CD4-positive, alpha-beta T cell (primary cell): ENCODE measurements at regions not wholly inside any gene's neighbourhood (a gene's known extent, or its start where the extent isn't known, plus 50 kb on each side); places are given as distances from the start of the nearest gene placed in this dataset.

Experiments
- ATAC-seq: fragments of 200-7000 bp; cut with Tn5 transposase; one replicate; pipeline ENCODE4 v1.10.0; 2022; ENCODE audit warnings: mild to moderate bottlenecking; ENCODE audit not compliant: poor library complexity
- CTCF ChIA-PET: fragments of 350-600 bp; sonication (Branson Sonifier 250); formaldehyde crosslinking; loops from one replicate; lab custom pipeline; 2021; ENCODE audit warnings: antibody characterized with exemption, inconsistent platforms; lab: Charles Lee
- POLR2A ChIA-PET: fragments of 350-600 bp; sonication (Branson Sonifier 250); formaldehyde crosslinking; loops from one replicate; lab custom pipeline; 2021; ENCODE audit warnings: antibody characterized with exemption, inconsistent platforms; lab: Charles Lee
- DNase-seq, 14 experiments: peaks; one replicate each; pipeline ENCODE4 v3.0.0-alpha.2; 2013 to 2020; ENCODE audit warnings: mixed read lengths in 2 of 14
- H3K27ac ChIP-seq, 2 donors: one replicate each; pipeline versions ENCODE4 v1.5.1 to v1.7.0; 2013; ENCODE audit warnings: low read length in 2 of 2, low read depth in 1 of 2, mild to moderate bottlenecking in 1 of 2
- H3K27me3 ChIP-seq, 2 experiments: 1 replicate in 1 of 2; 2 replicates in 1 of 2; pipeline versions ENCODE4 v1.6.1 to v1.7.0; 2013; ENCODE audit warnings: low read length in 2 of 2, control low read depth in 1 of 2, mild to moderate bottlenecking in 1 of 2, moderate library complexity in 1 of 2; ENCODE audit not compliant: insufficient read depth in 2 of 2, control insufficient read depth in 1 of 2
- H3K36me3 ChIP-seq: one replicate; pipeline ENCODE4 v1.6.1; 2013; ENCODE audit warnings: low read length, control low read depth; ENCODE audit not compliant: insufficient read depth
- H3K4me1 ChIP-seq: one replicate; pipeline ENCODE4 v1.6.1; 2013; ENCODE audit warnings: low read length, control low read depth; ENCODE audit not compliant: insufficient read depth
- H3K4me3 ChIP-seq: one replicate; pipeline ENCODE4 v1.5.1; 2013; ENCODE audit warnings: mild to moderate bottlenecking, low read length, moderate library complexity
- H3K9me3 ChIP-seq, 2 experiments: 1 replicate in 1 of 2; 2 replicates in 1 of 2; pipeline versions ENCODE4 v1.6.1 to v1.7.0; 2013; ENCODE audit warnings: low read length in 2 of 2, mild to moderate bottlenecking in 2 of 2, control low read depth in 1 of 2, moderate library complexity in 1 of 2; ENCODE audit not compliant: control insufficient read depth in 1 of 2, insufficient read depth in 1 of 2
- H3K27ac Mint-ChIP-seq: one replicate; pipeline ENCODE4 v1.8.0; 2020; ENCODE audit warnings: mixed read lengths
- H3K27me3 Mint-ChIP-seq: one replicate; pipeline ENCODE4 v1.8.0; 2021; ENCODE audit warnings: mixed read lengths
- H3K36me3 Mint-ChIP-seq: one replicate; pipeline ENCODE4 v1.8.0; 2021; ENCODE audit warnings: low read depth, mixed read lengths
- H3K4me1 Mint-ChIP-seq: one replicate; pipeline ENCODE4 v1.8.0; 2021; ENCODE audit warnings: low read depth, mixed read lengths
- H3K4me3 Mint-ChIP-seq: one replicate; pipeline ENCODE4 v1.8.0; 2020; ENCODE audit warnings: mild to moderate bottlenecking, mixed read lengths
- H3K9me3 Mint-ChIP-seq: one replicate; pipeline ENCODE4 v1.8.0; 2020; ENCODE audit warnings: mixed read lengths
- intact Hi-C, 2 experiments: fragments of 100-400 bp; cut with DNase I in 1 of 2; cut with micrococcal nuclease in 1 of 2; formaldehyde crosslinking; loops; one replicate each; pipeline versions ENCODE4 v1.15.1 to v1.9.0; 2023 to 2025; cut with DNase I, micrococcal nuclease
- TF ChIP-seq, protein P1 (sequence below): fragments of 200-600 bp; IDR thresholded peaks from one replicate; pipeline ENCODE4 v1.8.0; 2022; ENCODE audit warnings: antibody characterized with exemption, mild to moderate bottlenecking

DNA sequence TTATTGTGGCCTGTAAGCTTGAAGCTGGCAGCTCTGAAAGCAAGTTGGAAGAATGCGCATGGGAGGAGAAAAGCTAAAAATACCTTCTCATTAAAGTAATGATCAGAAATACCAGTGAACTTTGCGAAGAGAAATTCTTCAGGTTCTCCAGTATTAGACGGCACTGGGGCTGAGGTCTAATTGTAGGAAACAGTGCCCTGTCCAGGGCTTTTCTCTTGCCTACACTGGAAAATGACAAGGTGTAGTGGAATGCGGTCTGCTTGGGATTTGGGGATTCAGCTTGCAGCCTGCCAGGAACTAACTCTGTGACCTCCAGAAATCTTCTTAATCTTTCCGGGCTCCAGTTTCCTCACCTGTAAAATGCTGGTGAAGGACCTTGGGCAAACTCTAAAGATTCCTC lies 53.3 kb upstream of the KCNJ16 start:
- TF ChIP-seq, protein P1, sequence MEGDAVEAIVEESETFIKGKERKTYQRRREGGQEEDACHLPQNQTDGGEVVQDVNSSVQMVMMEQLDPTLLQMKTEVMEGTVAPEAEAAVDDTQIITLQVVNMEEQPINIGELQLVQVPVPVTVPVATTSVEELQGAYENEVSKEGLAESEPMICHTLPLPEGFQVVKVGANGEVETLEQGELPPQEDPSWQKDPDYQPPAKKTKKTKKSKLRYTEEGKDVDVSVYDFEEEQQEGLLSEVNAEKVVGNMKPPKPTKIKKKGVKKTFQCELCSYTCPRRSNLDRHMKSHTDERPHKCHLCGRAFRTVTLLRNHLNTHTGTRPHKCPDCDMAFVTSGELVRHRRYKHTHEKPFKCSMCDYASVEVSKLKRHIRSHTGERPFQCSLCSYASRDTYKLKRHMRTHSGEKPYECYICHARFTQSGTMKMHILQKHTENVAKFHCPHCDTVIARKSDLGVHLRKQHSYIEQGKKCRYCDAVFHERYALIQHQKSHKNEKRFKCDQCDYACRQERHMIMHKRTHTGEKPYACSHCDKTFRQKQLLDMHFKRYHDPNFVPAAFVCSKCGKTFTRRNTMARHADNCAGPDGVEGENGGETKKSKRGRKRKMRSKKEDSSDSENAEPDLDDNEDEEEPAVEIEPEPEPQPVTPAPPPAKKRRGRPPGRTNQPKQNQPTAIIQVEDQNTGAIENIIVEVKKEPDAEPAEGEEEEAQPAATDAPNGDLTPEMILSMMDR: no peak

GRCh38 chr17:70022175-70022574 lies 52.9 kb upstream of the KCNJ16 start:
- POLR2A ChIA-PET: no interaction called here
- DNase-seq (no peak), ATAC-seq (no peak)
- Mint-ChIP-seq H3K27me3 (no peaks in the 10 kb centered on the region), H3K9me3 (no peaks in the 10 kb centered on the region), H3K4me1 (no peaks in the 10 kb centered on the region), H3K36me3 (no peaks in the 10 kb centered on the region), H3K4me3 (no peak overlapping the region), H3K27ac (no peak overlapping the region)
- Histone ChIP-seq H3K4me3 (no peak overlapping the region), H3K27me3 (no peaks in the 10 kb centered on the region), H3K4me1 (no peaks in the 10 kb centered on the region), H3K27ac (no peak overlapping the region), H3K36me3 (no peaks in the 10 kb centered on the region), H3K9me3 (no peaks in the 10 kb centered on the region)
- intact Hi-C loops: no loop called here
- CTCF ChIA-PET: no interaction called here
- TF ChIP-seq, protein P1: no peak

More for the DNA sequence above, 53.3 kb upstream of the KCNJ16 start:
- intact Hi-C loops: no loop called here
- no peak overlapping the region for H3K27ac ChIP-seq
- Mint-ChIP-seq H3K27ac (no peak overlapping the region), H3K4me3 (no peak overlapping the region), H3K27me3 (no peaks in the 10 kb centered on the region), H3K4me1 (no peaks in the 10 kb centered on the region), H3K36me3 (no peaks in the 10 kb centered on the region), H3K9me3 (no peaks in the 10 kb centered on the region)
- H3K4me3 ChIP-seq: no peak overlapping the region
- ATAC-seq: no peak
- CTCF ChIA-PET: no interaction called here
- H3K27me3 ChIP-seq: no peaks in the 10 kb centered on the region
- no peaks in the 10 kb centered on the region for H3K4me1 ChIP-seq
- H3K9me3 ChIP-seq: no peaks in the 10 kb centered on the region
- POLR2A ChIA-PET: no interaction called here
- DNase-seq: no peak
- no peaks in the 10 kb centered on the region for H3K36me3 ChIP-seq

- Mint-ChIP-seq H3K36me3 (no peaks in the 10 kb centered on the region), H3K27ac (no peak overlapping the region), H3K9me3 (no peaks in the 10 kb centered on the region), H3K4me3 (no peak overlapping the region), H3K4me1 (no peaks in the 10 kb centered on the region), H3K27me3 (no peaks in the 10 kb centered on the region)
- no peak overlapping the region for H3K27ac ChIP-seq
- H3K9me3 ChIP-seq: peaks cover 0 to 3% of the 10 kb centered on the region in 2 experiments
- no peak overlapping the region for H3K4me3 ChIP-seq
- CTCF ChIA-PET: no interaction called here
- TF ChIP-seq, protein P1: no peak
- DNase-seq (no peak), ATAC-seq (no peak)
- POLR2A ChIA-PET: no interaction called here
- H3K27me3 ChIP-seq: no peaks in the 10 kb centered on the region
- H3K4me1 ChIP-seq: no peaks in the 10 kb centered on the region
- intact Hi-C loops: no loop called here
- H3K36me3 ChIP-seq: no peaks in the 10 kb centered on the region
Observed at GRCh38 chr17:70024253-70024652, 50.8 kb upstream of the KCNJ16 start.
